Umbilical cord (tissue), 1 donor: ENCODE measurements at regions not wholly inside any gene's neighbourhood (a gene's known extent, or its start where the extent isn't known, plus 50 kb on each side); places are given as distances from the start of the nearest gene placed in this dataset.

Experiments
- DNase-seq: peaks from one replicate; pipeline ENCODE4 v3.0.0-alpha.2; 2015; ENCODE audit warnings: low spot score

GRCh38 chr16:6081320-6081976 is 983.9 kb upstream of the EEF2KMT start:
- peak; percentile 42 for DNase-seq

DNA sequence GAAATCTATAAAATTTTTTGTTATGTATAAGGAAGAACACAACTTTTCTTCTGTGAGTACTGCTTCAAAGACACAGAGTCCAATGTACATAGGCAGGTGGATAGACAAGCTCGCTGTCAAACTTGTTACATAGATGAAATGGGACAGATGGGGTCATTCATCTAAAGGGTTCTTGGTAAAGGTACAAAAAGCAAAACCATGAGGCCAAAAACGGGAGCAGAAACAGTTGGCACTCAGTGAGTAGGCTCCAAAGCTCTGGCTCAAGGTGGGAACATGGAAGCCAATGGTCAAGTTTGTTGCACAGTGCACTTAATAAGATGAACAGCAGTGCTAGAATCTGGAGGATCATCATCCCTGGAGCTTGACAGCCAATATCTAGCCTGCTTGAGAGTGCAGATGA is 979.0 kb upstream of the EEF2KMT start:
- DNase-seq, result no peak

DNA sequence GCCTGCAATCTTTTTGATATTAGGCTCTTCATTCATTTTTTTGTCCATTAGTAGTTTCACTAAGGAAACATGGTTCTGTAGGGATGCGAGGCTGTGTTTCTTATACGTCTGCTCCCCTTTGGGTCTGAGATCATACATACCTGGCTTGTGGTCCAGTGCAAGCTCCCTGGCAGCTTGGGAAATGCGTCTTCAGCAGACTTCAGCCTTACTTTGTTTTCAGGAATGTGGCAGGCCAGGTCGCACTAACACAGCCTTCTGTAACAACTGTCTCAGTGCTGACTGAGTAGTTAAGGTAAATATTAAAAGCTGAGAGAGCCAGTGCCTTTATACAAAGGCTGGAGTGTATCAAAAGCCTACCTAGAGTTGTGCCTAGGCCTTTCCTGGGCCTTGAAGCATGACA is 970.5 kb upstream of the EEF2KMT start:
- DNase-seq, result no peak

GRCh38 chr16:6066652-6067051 is 969.1 kb upstream of the EEF2KMT start:
- DNase-seq, result no peak

- no peak for DNase-seq
These were observed 965.9 kb upstream of the EEF2KMT start for GRCh38 chr16:6063526-6063925.

DNA sequence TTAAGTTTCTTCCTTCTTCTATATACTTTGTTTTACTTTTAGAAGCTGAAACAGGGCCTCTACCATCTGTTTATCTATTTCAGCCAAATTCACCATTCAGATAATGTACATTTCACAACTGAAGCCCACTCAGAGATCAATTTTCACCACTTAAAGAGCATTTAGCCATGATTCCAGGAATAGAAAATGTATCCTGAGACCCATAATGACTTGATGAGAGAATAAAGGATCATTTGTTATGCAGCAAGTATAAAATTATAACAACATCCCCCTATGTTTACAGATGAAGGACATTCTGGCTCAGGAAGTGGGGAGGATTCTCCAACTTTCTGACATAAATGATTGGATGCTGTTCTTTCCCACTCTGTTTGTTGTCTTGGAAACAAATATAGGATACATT is 962.1 kb upstream of the EEF2KMT start:
- DNase-seq, result no peak

DNA sequence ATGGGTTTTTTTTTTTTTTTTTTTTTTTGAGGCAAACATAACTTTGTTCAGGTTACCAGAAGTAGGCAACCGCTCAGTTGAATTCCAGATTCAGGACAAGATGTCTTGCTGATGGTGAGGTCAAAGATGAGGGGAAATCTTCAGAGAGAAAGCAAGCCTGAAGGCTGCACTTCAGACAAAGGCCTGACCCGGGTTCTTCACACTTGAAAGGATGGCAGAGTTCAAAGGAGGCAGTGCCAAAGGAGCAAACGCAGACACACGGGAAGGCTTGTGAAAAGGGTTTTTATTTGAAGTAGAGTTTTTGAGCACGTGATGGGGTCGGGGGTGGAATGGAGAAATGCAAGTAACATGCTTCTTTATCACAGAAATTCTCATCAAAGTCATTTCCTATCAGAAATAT is 960.2 kb upstream of the EEF2KMT start:
- no peak for DNase-seq

DNA sequence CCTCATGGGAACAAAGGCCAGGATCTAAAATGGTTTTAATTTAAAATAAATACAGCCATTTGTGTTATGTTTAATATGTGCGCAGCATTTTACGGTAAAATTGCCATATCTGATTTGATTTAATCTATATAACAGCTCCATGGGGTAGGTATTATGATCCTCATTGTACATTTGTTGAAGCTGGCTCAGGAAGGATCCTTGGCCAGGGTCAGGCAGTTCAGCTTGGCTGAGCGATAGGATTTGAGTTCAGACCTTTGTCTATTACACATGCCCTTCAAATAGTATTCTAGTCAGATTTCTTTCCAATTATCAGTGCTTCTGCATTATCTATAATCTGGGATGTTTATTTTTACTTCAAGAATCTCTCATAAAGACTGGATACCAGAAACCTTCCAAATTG is 950.4 kb upstream of the EEF2KMT start:
- DNase-seq, result no peak

DNA sequence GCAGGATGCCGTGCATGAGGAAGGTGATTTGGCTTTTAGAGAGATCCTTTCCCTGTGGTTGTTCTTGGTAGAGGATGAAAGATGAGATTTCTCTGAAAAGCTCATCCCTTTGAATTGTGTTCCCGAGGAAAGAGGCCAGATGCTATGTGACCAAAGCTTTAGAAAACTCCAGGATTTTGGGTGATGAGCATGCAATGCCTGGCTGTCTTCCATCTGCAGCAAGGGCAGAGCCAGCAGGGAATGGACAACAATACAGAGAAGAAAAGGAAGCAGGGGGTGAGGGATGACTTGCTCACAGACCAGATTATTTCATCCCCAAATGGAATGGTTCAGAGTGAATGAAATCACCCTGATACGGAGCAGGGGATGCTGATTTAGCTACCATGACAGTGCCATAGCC is 949.7 kb upstream of the EEF2KMT start:
- no peak for DNase-seq

- DNase-seq, result no peak
These were observed 941.5 kb upstream of the EEF2KMT start for GRCh38 chr16:6038941-6039645.

- no peak for DNase-seq
These were observed 937.6 kb upstream of the EEF2KMT start for GRCh38 chr16:6035161-6035560.

DNA sequence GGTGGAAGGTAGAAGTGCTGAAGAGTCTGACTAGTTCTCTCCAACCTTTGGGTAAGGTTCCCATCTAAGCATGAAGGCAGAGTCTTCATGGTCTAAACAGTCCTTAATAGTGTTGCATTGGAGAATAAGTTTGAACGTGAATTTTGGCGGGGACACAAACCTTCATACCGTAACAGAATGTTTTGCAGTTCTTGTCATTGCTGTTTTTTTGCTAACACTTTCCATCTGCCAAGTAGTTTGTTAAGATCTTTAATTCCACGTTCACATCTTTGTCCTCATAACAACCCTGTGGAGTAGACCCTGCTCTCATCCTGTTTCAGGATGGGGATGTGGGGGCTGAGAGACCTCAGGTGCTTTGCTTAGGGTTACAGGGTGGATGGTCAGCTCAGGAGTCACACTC is 936.9 kb upstream of the EEF2KMT start:
- DNase-seq, result no peak

DNA sequence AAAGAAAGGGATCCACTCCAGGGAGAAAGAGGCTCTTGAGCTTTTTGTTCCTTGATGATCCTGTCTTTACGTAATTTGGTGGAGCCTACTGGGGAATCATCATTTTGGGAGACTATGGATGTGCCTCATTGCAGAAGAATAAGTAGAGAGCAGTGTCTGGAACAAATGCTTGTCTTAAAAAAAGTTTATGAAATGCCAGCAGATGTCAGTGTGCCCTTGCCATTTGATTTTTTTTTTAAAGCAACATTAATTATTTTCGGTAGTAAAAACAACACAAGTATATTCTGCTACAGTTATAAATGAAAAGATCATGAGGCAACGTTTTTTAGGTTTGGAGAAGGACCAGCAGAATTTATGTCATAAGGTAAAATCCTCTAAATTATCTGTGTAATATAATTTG is 934.8 kb upstream of the EEF2KMT start:
- DNase-seq, result no peak

- DNase-seq, result no peak
These were observed 934.0 kb upstream of the EEF2KMT start for GRCh38 chr16:6031567-6031966.

- no peak for DNase-seq
These were observed 933.5 kb upstream of the EEF2KMT start for GRCh38 chr16:6031102-6031501.

DNA sequence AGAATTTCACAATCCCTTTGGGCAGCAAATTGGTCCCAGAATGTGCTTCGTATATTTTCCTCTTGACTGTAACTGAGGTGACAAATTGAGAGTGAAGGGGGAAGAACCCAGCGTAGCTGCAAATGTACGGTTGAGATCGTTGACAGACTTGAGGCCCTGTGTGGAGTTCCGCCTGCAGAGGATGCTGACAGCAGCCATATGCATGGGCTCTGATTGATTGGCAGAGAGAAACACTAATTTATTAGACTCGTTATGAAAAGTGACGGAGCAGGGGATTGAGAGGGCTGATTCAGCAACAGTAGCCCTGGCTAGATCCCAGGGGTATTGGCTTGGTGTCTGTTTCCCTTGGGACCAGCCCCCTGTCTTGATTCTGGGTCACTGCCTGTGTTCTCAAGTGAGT is 930.1 kb upstream of the EEF2KMT start:
- DNase-seq, result no peak

DNA sequence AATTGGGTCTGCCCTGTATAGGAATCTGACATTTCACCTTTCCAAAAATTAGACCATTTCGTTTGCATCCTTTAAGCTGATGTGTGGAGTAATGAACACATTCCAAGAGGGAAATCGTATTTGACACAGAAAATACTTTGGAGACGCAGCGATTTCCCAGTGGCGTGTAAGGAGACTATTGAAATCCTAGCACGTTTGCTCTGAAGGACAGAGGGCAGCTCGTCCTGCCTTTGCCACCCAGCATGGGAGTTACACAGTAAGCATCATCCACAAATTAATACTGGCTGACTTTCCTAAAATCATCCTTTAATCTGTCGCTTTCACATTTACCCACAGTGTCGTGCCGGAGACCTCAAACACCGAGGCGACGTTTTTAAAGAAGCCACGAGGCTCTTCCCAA is 925.9 kb upstream of the EEF2KMT start:
- no peak for DNase-seq

GRCh38 chr16:6021276-6021943 is 923.8 kb upstream of the EEF2KMT start:
- DNase-seq, result no peak

DNA sequence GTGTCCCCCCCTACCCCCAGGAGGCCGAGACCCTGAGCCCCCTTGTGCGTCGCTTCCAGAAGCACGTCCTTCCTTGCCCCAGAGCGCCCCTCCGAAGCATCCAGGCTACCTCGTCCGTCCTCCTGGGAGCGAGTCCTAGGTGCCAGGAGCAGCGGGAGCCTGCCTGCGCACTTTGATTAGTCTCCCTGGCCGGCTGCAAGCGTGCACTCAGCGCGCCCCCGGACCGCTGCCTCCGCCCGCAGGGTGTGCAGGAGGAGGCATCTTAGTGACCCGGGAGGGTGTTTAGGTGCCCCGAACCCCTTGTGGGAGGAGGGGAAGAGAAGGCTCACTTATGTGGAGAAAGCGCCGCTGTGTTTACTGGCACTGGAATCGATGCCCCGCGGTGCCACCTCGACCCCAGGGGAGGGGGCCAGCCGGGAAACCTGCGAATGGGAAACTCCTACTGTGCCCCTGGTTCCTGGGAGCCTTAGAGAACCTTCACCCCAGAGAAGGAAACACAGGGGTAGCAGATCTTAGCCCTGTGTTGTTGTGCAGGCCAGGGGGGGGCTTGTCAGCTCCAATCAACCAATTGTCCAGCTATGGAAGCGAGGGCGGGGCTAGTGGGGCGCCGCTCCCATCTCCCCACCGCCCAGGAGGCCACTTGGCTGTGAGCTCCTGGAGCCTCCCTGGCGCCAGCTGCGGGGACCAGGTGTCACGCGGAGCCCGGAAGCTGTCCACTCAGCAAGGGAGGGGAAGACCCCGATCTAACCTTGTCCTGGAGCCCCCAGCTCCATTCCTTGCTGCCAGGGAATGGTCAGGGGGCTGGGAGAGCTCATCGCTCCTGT is 922.8 kb upstream of the EEF2KMT start:
- no peak for DNase-seq

- no peak for DNase-seq
These were observed 921.9 kb upstream of the EEF2KMT start for GRCh38 chr16:6019490-6019991.

- no peak for DNase-seq
These were observed 921.4 kb upstream of the EEF2KMT start for GRCh38 chr16:6018848-6019489.
